GM23338 (cell line): ENCODE measurements at regions not wholly inside any gene's neighbourhood (a gene's known extent, or its start where the extent isn't known, plus 50 kb on each side); places are given as distances from the start of the nearest gene placed in this dataset.
A peak's percentile ranks its signal among the peaks of the same experiment; 100 is the strongest.

Experiments used
- ATAC-seq: fragments of 200-7000 bp; cut with Tn5 transposase; 3 replicates; pipeline ENCODE4 v1.9.1; 2020
- DNase-seq: peaks from one replicate; pipeline ENCODE4 v3.0.0-alpha.2; 2015; ENCODE audit warnings: low spot score
- H2AFZ ChIP-seq: fragments of 200-600 bp; sonication (generic); 2 replicates; pipeline ENCODE4 v1.8.0; 2016; ENCODE audit warnings: antibody characterized with exemption, mild to moderate bottlenecking, moderate library complexity
- H3F3A ChIP-seq: fragments of 200-600 bp; sonication (generic); replicated peaks from 2 replicates; pipeline ENCODE4 v1.8.0; 2017; ENCODE audit warnings: antibody characterized with exemption, mixed run types, low read depth
- H3K27ac ChIP-seq: fragments of 200-600 bp; sonication (generic); 2 replicates; pipeline ENCODE4 v1.6.1; 2016; ENCODE audit warnings: low read depth
- H3K27me3 ChIP-seq: fragments of 200-600 bp; sonication (generic); 2 replicates; pipeline ENCODE4 v1.8.0; 2016; ENCODE audit warnings: mild to moderate bottlenecking, mixed run types, moderate library complexity; ENCODE audit not compliant: insufficient read depth
- H3K36me3 ChIP-seq: fragments of 200-600 bp; sonication (generic); 2 replicates; pipeline ENCODE4 v1.8.0; 2016; ENCODE audit warnings: mild to moderate bottlenecking; ENCODE audit not compliant: insufficient read depth
- H3K4me1 ChIP-seq: fragments of 200-600 bp; sonication (generic); 2 replicates; pipeline ENCODE4 v1.8.0; 2016; ENCODE audit warnings: mild to moderate bottlenecking, moderate library complexity; ENCODE audit not compliant: insufficient read depth
- H3K4me2 ChIP-seq: fragments of 200-600 bp; sonication (generic); 2 replicates; pipeline ENCODE4 v1.7.1; 2017; ENCODE audit warnings: mixed run types
- H3K4me3 ChIP-seq: fragments of 200-600 bp; sonication (generic); 2 replicates; pipeline ENCODE4 v1.6.1; 2016; ENCODE audit warnings: mixed run types
- H3K79me2 ChIP-seq: fragments of 200-600 bp; sonication (generic); replicated peaks from 2 replicates; pipeline ENCODE4 v1.8.0; 2017; ENCODE audit warnings: mild to moderate bottlenecking; ENCODE audit not compliant: insufficient read depth
- H3K9me2 ChIP-seq: fragments of 200-600 bp; sonication (generic); 2 replicates; pipeline ENCODE4 v1.8.0; 2017; ENCODE audit not compliant: insufficient read depth
- H4K20me1 ChIP-seq: fragments of 200-600 bp; sonication (generic); replicated peaks from 2 replicates; pipeline ENCODE4 v1.8.0; 2017; ENCODE audit warnings: mild to moderate bottlenecking; ENCODE audit not compliant: insufficient read depth
- H3K27ac Mint-ChIP-seq: 2 replicates; pipeline ENCODE4 v1.8.0; 2020; ENCODE audit warnings: inconsistent platforms, mild to moderate bottlenecking, moderate library complexity, mixed read lengths
- H3K27me3 Mint-ChIP-seq: 3 replicates; pipeline ENCODE4 v1.8.0; 2022; ENCODE audit warnings: low read depth, mild to moderate bottlenecking, moderate library complexity, mixed read lengths, inconsistent platforms; ENCODE audit not compliant: insufficient read depth, poor library complexity
- H3K36me3 Mint-ChIP-seq: 3 replicates; pipeline ENCODE4 v1.8.0; 2021; ENCODE audit warnings: low read depth, mild to moderate bottlenecking, inconsistent platforms, moderate library complexity, mixed read lengths
- H3K4me1 Mint-ChIP-seq: 3 replicates; pipeline ENCODE4 v1.8.0; 2020; ENCODE audit warnings: mild to moderate bottlenecking, inconsistent platforms, mixed read lengths
- H3K4me3 Mint-ChIP-seq: 3 replicates; pipeline ENCODE4 v1.8.0; 2021; ENCODE audit warnings: moderate library complexity, mild to moderate bottlenecking, inconsistent platforms, mixed read lengths
- H3K9me3 Mint-ChIP-seq: 3 replicates; pipeline ENCODE4 v1.8.0; 2020; ENCODE audit warnings: moderate library complexity, mild to moderate bottlenecking, inconsistent platforms, mixed read lengths
- CREB1 ChIP-seq: fragments of 250-450 bp; sonication (Bioruptor Pico); IDR thresholded peaks from 2 replicates; pipeline ENCODE4 v1.5.0; 2020; ENCODE audit warnings: low read depth, mild to moderate bottlenecking, moderate library complexity
- CTCF ChIP-seq, 2 experiments: fragments of 200-600 bp in 1 of 2; sonication (generic) in 1 of 2; conservative IDR thresholded peaks; 2 replicates each; pipeline versions ENCODE4 v1.5.1 to v1.6.1; 2016 to 2017; ENCODE audit warnings: antibody characterized with exemption in 2 of 2, low read depth in 2 of 2, mild to moderate bottlenecking in 2 of 2, moderate library complexity in 1 of 2
- ETS1 ChIP-seq: IDR thresholded peaks from 2 replicates; pipeline ENCODE4 v1.6.1; 2016; ENCODE audit warnings: antibody characterized with exemption
- EZH2 ChIP-seq: fragments of 200-600 bp; sonication (generic); IDR thresholded peaks from one replicate; pipeline ENCODE4 v1.8.0; 2017; ENCODE audit warnings: antibody characterized with exemption, mild to moderate bottlenecking, low read depth; ENCODE audit not compliant: unreplicated experiment
- EZH2phosphoT487 ChIP-seq: fragments of 200-600 bp; sonication (generic); IDR thresholded peaks from one replicate; pipeline ENCODE4 v1.8.1; 2018; ENCODE audit warnings: antibody characterized with exemption; ENCODE audit not compliant: unreplicated experiment
- JUNB ChIP-seq: IDR thresholded peaks from one replicate; pipeline ENCODE4 v1.6.1; 2016; ENCODE audit warnings: antibody characterized with exemption; ENCODE audit not compliant: unreplicated experiment
- NANOG ChIP-seq: IDR thresholded peaks from 2 replicates; pipeline ENCODE4 v1.6.1; 2016; ENCODE audit warnings: antibody characterized with exemption, borderline replicate concordance
- POLR2AphosphoS5 ChIP-seq: IDR thresholded peaks from 2 replicates; pipeline ENCODE4 v1.6.1; 2016; ENCODE audit warnings: antibody characterized with exemption, low read depth
- STAT1 ChIP-seq: IDR thresholded peaks from one replicate; pipeline ENCODE4 v1.6.1; 2016; ENCODE audit warnings: antibody characterized with exemption; ENCODE audit not compliant: unreplicated experiment
- ZNF114 ChIP-seq: fragments of 250-450 bp; sonication (Bioruptor Pico); IDR thresholded peaks from 2 replicates; pipeline ENCODE4 v1.5.0; 2020; ENCODE audit warnings: mild to moderate bottlenecking, moderate library complexity
- ZNF331 ChIP-seq: fragments of 250-450 bp; sonication (Bioruptor Pico); IDR thresholded peaks from 2 replicates; pipeline ENCODE4 v1.5.0; 2020; ENCODE audit warnings: low read depth, mild to moderate bottlenecking, moderate library complexity
- ZNF462 ChIP-seq: fragments of 250-450 bp; sonication (Bioruptor Pico); IDR thresholded peaks from 2 replicates; pipeline ENCODE4 v1.5.0; 2020; ENCODE audit warnings: mild to moderate bottlenecking, moderate library complexity

GRCh38 chr16:65521633-65522328 lies 399.9 kb upstream of the CDH11 start:
- peaks cover 11% of the 10 kb centered on the region for H3K9me2 ChIP-seq
- Mint-ChIP-seq H3K27ac (peak overlapping the region; percentile 69; the same call in 1 of the 2 replicates), H3K4me3 (no peak overlapping the region), H3K27me3 (peaks cover 5% of the 10 kb centered on the region), H3K36me3 (no peaks in the 10 kb centered on the region), H3K9me3 (no peaks in the 10 kb centered on the region), H3K4me1 (peaks cover 44% of the 10 kb centered on the region)
- H3K79me2 ChIP-seq: no peaks in the 10 kb centered on the region
- H3K27me3 ChIP-seq: no peaks in the 10 kb centered on the region
- no peaks in the 10 kb centered on the region for H3K36me3 ChIP-seq
- peaks cover 37% of the 10 kb centered on the region for H3K4me1 ChIP-seq
- H4K20me1 ChIP-seq: no peaks in the 10 kb centered on the region
- peaks cover 8% of the 10 kb centered on the region; the same call in 1 of the 2 replicates for H3F3A ChIP-seq
- H3K4me2 ChIP-seq: 0 out of 2 replicates have a peak overlapping the region, but pooled peaks have one; percentile 55
- no peak overlapping the region for H3K4me3 ChIP-seq
- 0 out of 2 replicates have a peak overlapping the region, but pooled peaks have one; percentile 48 for H3K27ac ChIP-seq
- TF ChIP-seq ZNF114 (CRISPR knock-in tag): no peak
- no peak for TF ChIP-seq ZNF331
- no peak for TF ChIP-seq ETS1
- TF ChIP-seq CTCF (conservative IDR thresholded peaks at IDR 0.05; ENCODE audit: low read depth in 2 of 2): no peak
- no peak for TF ChIP-seq POLR2AphosphoS5
- TF ChIP-seq JUNB: no peak
- no peak for TF ChIP-seq STAT1
- TF ChIP-seq EZH2: no peak
- TF ChIP-seq EZH2phosphoT487: no peak
- no peak for TF ChIP-seq CREB1 (CRISPR knock-in tag)
- no peak for TF ChIP-seq NANOG
- peak; percentile 29 for DNase-seq
- peak; percentile 65 for ATAC-seq
- H2AFZ ChIP-seq: peak overlapping the region; percentile 80

GRCh38 chr16:65519402-65519801 lies 397.5 kb upstream of the CDH11 start:
- DNase-seq (no peak), ATAC-seq (no peak)
- H3K4me1 Mint-ChIP-seq: peaks cover 40% of the 10 kb centered on the region
- H3K4me3 Mint-ChIP-seq: no peak overlapping the region
- Histone ChIP-seq H3K79me2 (no peaks in the 10 kb centered on the region), H3K36me3 (no peaks in the 10 kb centered on the region), H3K4me1 (peaks cover 37% of the 10 kb centered on the region), H3K4me3 (no peak overlapping the region), H3F3A (peaks cover 8% of the 10 kb centered on the region; the same call in 1 of the 2 replicates), H3K27ac (no peak overlapping the region), H3K27me3 (no peaks in the 10 kb centered on the region), H2AFZ (no peak overlapping the region), H3K4me2 (no peak overlapping the region), H4K20me1 (no peaks in the 10 kb centered on the region), H3K9me2 (peaks cover 11% of the 10 kb centered on the region)
- no peaks in the 10 kb centered on the region for H3K36me3 Mint-ChIP-seq
- H3K27ac Mint-ChIP-seq: no peak overlapping the region
- H3K27me3 Mint-ChIP-seq: peaks cover 5% of the 10 kb centered on the region
- no peaks in the 10 kb centered on the region for H3K9me3 Mint-ChIP-seq
- TF ChIP-seq POLR2AphosphoS5 (no peak), EZH2 (no peak), ZNF462 (CRISPR knock-in tag) (no peak), NANOG (no peak), JUNB (no peak), ZNF331 (no peak)
